Adrenal gland (tissue), 9 donors: ENCODE measurements at regions not wholly inside any gene's neighbourhood (a gene's known extent, or its start where the extent isn't known, plus 50 kb on each side); places are given as distances from the start of the nearest gene placed in this dataset.

Experiments used
- DNase-seq, 7 donors: peaks; one replicate each; pipeline ENCODE4 v3.0.0-alpha.2; 2019 to 2020
- H3K27ac ChIP-seq, 5 donors: fragments of 200-600 bp; sonication (generic) in 4 of 5; 1 replicate in 3 of 5; 2 replicates in 2 of 5; pipeline versions ENCODE4 v1.5.1 to v1.8.0; 2016 to 2020; ENCODE audit warnings: mild to moderate bottlenecking in 1 of 5
- H3K27me3 ChIP-seq: fragments of 200-600 bp; 2 replicates; pipeline ENCODE4 v1.8.0; 2021
- H3K36me3 ChIP-seq, 2 donors: fragments of 200-600 bp; replicated peaks in 1 of 2; 1 replicate in 1 of 2; 2 replicates in 1 of 2; pipeline versions ENCODE4 v1.5.1 to v1.8.0; 2018 to 2022
- H3K4me1 ChIP-seq, 2 donors: fragments of 200-600 bp; replicated peaks in 1 of 2; 1 replicate in 1 of 2; 2 replicates in 1 of 2; pipeline versions ENCODE4 v1.5.1 to v1.8.0; 2018 to 2021
- H3K4me3 ChIP-seq, 4 donors: fragments of 200-600 bp; sonication (generic) in 3 of 4; one replicate each; pipeline ENCODE4 v1.5.1; 2016 to 2018
- H3K9me3 ChIP-seq, 3 donors: fragments of 200-600 bp; sonication (generic) in 1 of 3; replicated peaks in 1 of 3; 1 replicate in 2 of 3; 2 replicates in 1 of 3; pipeline versions ENCODE4 v1.5.1 to v1.8.0; 2016 to 2021
- CTCF ChIP-seq, 6 experiments: fragments of 450-650 bp in 4 of 6; fragments of 200-600 bp in 2 of 6; sonication (generic) in 1 of 6; IDR thresholded peaks; 1 replicate in 5 of 6; 2 replicates in 1 of 6; pipeline versions ENCODE4 v1.5.1 to v1.8.0; 2016 to 2021; ENCODE audit warnings: antibody characterized with exemption in 6 of 6, mild to moderate bottlenecking in 2 of 6, moderate library complexity in 1 of 6
- POLR2A ChIP-seq, 2 donors: fragments of 450-650 bp; IDR thresholded peaks; one replicate each; pipeline ENCODE4 v1.6.1; 2017; ENCODE audit warnings: antibody characterized with exemption in 2 of 2, mild to moderate bottlenecking in 2 of 2, moderate library complexity in 1 of 2
- WGBS, 4 donors: extraction: QIAGEN DNeasy Blood & Tissue Kit in 2 of 4; methylation state at CpG; one replicate each; pipeline versions ENCODE4 v1.1.5 to v1.1.7; 2013 to 2017; 5-methylcytosine and 5-hydroxymethylcytosine counted together
- intact Hi-C, 2 donors: fragments of 100-400 bp; cut with DNase I; formaldehyde crosslinking; loops; one replicate each; pipeline versions ENCODE4 v1.14.1 to v1.15.0; 2022 to 2023
- donor health status: healthy with polysubstance abuse.
- donor health status: Bipolar disorder and iron deficiency.
- donor health status: DM: yes; HTN: yes; CAD: no.
- donor health status: DM: no; HTN: no; CAD: no.
- donor health status: DM: no; HTN: no; CAD: no.

DNA sequence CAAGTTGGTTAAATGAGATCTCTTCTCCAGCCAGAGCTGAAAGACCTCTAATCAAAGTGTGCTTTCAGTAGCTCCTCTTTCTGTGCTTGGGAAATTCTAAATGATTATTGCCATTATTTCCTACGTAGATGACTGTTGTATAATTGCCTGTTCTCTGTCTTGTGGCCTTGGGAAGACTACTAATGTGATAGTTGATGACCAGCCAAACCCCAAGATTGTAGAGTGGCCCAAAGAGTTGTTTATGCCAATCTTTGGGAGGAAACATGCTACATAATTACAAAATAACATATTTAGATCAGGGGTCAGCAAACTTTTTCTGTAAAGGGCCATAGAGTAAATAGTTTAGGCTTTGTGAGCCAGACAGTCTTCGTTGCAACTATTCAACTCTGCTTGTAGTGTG, 135.1 kb upstream of the DIO2 start:
- no peak for DNase-seq
- WGBS, 4 donors = 61 to 82% (median 70%) methylated on average over 2 of the region's 2 CpGs
- Histone ChIP-seq H3K27ac (no peak overlapping the region), H3K9me3 (no peaks in the 10 kb centered on the region), H3K4me1 (no peaks in the 10 kb centered on the region), H3K4me3 (no peak overlapping the region), H3K36me3 (no peaks in the 10 kb centered on the region), H3K27me3 (no peaks in the 10 kb centered on the region)
- no peak for TF ChIP-seq CTCF (IDR thresholded peaks at IDR 0.05)
- TF ChIP-seq POLR2A (IDR thresholded peaks at IDR 0.05) = no peak
- intact Hi-C loops = no loop called here

- TF ChIP-seq CTCF (IDR thresholded peaks at IDR 0.05) (no peak), POLR2A (IDR thresholded peaks at IDR 0.05) (no peak)
- WGBS, 4 donors = 89 to 97% (median 91%) methylated on average over 1 of the region's 1 CpG
- Histone ChIP-seq H3K4me3 (no peak overlapping the region), H3K27ac (no peak overlapping the region), H3K9me3 (no peaks in the 10 kb centered on the region), H3K4me1 (no peaks in the 10 kb centered on the region), H3K36me3 (no peaks in the 10 kb centered on the region), H3K27me3 (no peaks in the 10 kb centered on the region)
- DNase-seq = no peak
- intact Hi-C loops = no loop called here
These were observed 132.9 kb upstream of the DIO2 start for GRCh38 chr14:80344208-80344607.

GRCh38 chr14:80336608-80337106, 125.4 kb upstream of the DIO2 start:
- Histone ChIP-seq H3K4me3 (no peak overlapping the region), H3K4me1 (no peaks in the 10 kb centered on the region), H3K36me3 (no peaks in the 10 kb centered on the region), H3K27me3 (no peaks in the 10 kb centered on the region), H3K9me3 (no peaks in the 10 kb centered on the region), H3K27ac (no peak overlapping the region)
- no peak for DNase-seq
- WGBS, 4 donors = 15 to 39% (median 36%) methylated on average over 2 of the region's 2 CpGs
- TF ChIP-seq POLR2A (IDR thresholded peaks at IDR 0.05) (no peak), CTCF (IDR thresholded peaks at IDR 0.05) (no peak)
- intact Hi-C loops = no loop called here

GRCh38 chr14:80325688-80326087, 114.4 kb upstream of the DIO2 start:
- H3K36me3 ChIP-seq = no peaks in the 10 kb centered on the region
- no peaks in the 10 kb centered on the region for H3K27me3 ChIP-seq
- no peak for DNase-seq
- TF ChIP-seq POLR2A (IDR thresholded peaks at IDR 0.05) (no peak), CTCF (IDR thresholded peaks at IDR 0.05) (no peak)
- no peak overlapping the region for H3K27ac ChIP-seq
- H3K4me3 ChIP-seq = no peak overlapping the region
- H3K4me1 ChIP-seq = no peaks in the 10 kb centered on the region
- H3K9me3 ChIP-seq = peaks cover 0 to 5% (median 0%) of the 10 kb centered on the region in 3 donors
- intact Hi-C loops = no loop called here
- WGBS, 4 donors = 36 to 57% (median 52%) methylated on average over 1 of the region's 1 CpG
